Omental fat pad (tissue), 3 donors: ENCODE measurements at regions not wholly inside any gene's neighbourhood (a gene's known extent, or its start where the extent isn't known, plus 50 kb on each side); places are given as distances from the start of the nearest gene placed in this dataset.

Experiments used
- ATAC-seq: fragments of 150-250 bp; one replicate; pipeline ENCODE4 v1.9.1; 2016; ENCODE audit warnings: mild to moderate bottlenecking, moderate library complexity; ENCODE audit not compliant: low FRiP score
- DNase-seq: peaks from one replicate; pipeline ENCODE4 v3.0.0-alpha.2; 2019; ENCODE audit warnings: low spot score
- CTCF ChIP-seq, 3 donors: fragments of 450-650 bp; IDR thresholded peaks; one replicate each; pipeline ENCODE4 v1.5.1; 2016 to 2017; ENCODE audit warnings: antibody characterized with exemption in 3 of 3, mild to moderate bottlenecking in 3 of 3, moderate library complexity in 2 of 3

GRCh38 chr10:4527281-4527970, 298.6 kb upstream of the AKR1E2 start:
- no peak for DNase-seq
- no peak for TF ChIP-seq CTCF (IDR thresholded peaks at IDR 0.05)
- ATAC-seq, result peak; percentile 11

- no peak for DNase-seq
- no peak for ATAC-seq
- no peak for TF ChIP-seq CTCF (IDR thresholded peaks at IDR 0.05)
These were observed 299.7 kb upstream of the AKR1E2 start for GRCh38 chr10:4526311-4526731.

- no peak for TF ChIP-seq CTCF (IDR thresholded peaks at IDR 0.05)
- ATAC-seq (no peak), DNase-seq (no peak)
These were observed 300.9 kb upstream of the AKR1E2 start for GRCh38 chr10:4525103-4525502.

- TF ChIP-seq CTCF (IDR thresholded peaks at IDR 0.05), result no peak
- DNase-seq (no peak), ATAC-seq (no peak)
These were observed 303.6 kb upstream of the AKR1E2 start for GRCh38 chr10:4522296-4523000.

- TF ChIP-seq CTCF (IDR thresholded peaks at IDR 0.05), result no peak
- DNase-seq, result no peak
- peak; percentile 85 for ATAC-seq
These were observed 306.2 kb upstream of the AKR1E2 start for GRCh38 chr10:4519658-4520402.

GRCh38 chr10:4517746-4518145, 308.3 kb upstream of the AKR1E2 start:
- DNase-seq (no peak), ATAC-seq (no peak)
- TF ChIP-seq CTCF (IDR thresholded peaks at IDR 0.05), result no peak
